HG03196 (cell line): ENCODE measurements at regions not wholly inside any gene's neighbourhood (a gene's known extent, or its start where the extent isn't known, plus 50 kb on each side); places are given as distances from the start of the nearest gene placed in this dataset.

Experiments
- ATAC-seq: cut with Tn5 transposase; IDR thresholded peaks from one replicate; pipeline ENCODE4 v1.9.1; 2021; ENCODE audit not compliant: unreplicated experiment

DNA sequence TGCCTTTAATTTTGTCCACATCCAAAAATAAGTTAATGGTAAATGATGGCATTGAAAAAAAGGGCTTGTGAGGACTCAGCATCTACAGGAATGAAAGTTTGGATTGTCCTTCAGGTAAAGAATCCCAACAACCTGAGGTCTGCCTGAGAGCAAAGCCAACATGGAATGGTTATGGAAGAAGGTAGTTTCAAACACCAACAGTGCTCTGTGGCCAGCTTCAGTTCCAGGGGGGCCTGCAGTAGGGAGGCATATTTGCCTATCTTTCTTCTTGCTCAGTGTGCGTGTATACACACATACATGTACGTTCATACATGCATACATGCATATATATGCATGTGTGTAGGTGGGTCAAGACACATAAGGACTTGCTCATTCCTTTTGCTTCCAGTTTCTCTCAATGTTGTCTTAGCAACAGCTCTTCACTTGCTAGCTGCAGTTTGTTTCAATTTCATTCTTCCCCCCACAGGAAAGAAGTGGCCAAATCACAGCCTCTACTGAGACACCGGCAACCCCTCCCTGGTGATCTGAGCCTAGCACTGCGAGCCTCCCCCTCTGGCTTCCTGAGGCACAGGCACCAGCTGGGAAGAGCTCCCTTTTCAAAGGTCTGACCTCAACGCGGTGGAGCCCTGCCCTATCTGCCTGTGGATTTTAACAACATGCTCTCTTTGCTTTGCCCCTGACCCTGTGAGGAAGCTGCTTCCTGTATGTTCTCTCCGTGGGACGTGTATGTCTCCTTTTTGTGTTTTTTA is 146.2 kb downstream of the KLF13 start:
- peak; percentile 85 for ATAC-seq

DNA sequence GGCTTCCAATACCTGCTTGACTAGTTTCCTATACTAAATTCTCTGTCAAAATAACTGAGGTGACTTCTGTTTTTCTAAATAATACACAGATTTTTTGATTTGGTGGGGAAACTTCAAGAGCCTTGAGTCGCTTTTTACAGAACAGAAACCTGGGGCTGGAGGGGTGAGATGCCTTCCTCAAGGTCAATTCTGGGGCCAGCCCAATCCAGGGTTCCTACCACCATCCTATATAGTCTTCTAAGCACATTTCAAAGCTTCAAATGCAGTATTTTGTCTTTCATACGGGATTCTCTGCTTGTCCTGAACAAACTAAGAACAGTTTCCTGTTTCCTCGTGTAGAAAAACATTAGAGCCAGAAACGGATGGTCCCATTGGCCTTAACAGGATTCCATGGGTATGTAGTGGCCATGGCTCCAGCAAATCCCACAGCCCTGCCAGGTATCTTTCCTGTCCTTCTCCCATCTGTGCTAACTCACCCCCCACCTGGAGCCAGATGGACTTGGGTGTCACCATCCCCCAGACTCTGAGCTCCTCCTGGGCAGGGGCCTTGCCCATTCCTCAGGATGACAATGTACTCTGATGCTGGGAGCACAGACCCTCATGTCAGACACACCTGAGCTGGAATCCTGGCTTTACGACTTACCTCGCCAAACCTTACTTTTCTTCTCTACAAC is 146.9 kb downstream of the KLF13 start:
- no peak for ATAC-seq

DNA sequence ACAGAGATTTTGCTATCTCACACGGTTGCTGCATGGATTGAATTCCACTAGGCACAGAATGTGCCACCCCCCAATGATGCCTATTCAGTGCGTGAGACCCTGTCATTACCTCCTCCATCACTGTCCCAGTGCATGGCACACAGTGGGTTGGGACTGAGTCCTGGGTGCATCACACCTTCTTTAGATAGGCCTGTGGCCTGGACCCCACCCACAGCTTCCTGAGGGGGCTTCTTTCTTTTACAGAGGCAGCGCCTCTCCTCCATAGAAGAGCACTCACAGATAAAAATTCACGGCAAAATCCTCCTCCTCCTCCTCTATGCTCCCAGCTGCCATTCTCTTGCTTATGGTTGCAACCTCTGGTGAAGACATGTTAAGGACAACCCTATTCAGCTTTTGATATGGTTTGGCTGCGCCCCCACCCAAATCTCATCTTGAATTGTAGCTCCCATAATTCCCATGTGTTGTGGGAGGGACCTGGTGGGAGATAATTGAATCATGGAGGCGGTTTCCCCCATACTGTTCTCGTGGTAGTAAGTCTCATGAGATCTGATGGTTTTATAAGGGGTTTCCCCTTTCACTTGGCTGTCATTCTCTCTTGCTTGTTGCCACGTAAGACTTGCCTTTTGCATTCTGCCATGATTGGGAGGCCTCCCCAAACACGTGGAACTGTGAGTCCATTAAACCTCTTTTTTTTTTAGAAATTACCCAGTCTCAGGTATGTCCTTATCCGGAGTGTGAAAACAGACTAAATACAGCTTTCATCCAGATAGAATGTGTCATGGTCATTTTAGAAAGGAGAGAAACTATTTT is 147.6 kb downstream of the KLF13 start:
- ATAC-seq, result no peak

DNA sequence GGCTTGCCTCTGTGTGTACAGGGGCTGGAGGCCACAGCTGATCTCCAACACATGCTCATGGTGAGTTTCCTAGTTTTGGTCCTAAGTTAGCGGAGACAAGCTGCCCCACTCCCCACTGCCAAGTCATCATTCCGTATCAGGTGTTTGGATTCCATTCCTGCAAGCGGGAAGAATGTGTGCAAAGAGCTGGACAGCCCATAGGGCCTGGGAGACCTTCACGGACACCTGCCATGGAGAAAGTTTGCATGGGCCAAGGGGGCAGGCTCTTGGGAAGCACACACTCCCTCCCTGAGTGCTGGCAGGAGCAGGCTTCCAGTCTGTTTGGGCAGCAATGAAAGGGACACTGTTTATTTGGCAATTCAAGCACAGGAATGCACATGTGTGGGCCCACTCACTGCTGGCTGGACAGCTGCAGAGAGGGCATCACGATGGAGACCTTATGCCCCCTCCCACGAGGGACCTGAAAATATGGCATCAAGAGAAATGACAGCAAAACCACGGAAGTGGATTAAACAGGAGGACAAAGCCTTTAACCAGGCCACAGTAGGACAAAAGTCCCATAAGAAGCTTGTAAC is 149.7 kb downstream of the KLF13 start:
- no peak for ATAC-seq

DNA sequence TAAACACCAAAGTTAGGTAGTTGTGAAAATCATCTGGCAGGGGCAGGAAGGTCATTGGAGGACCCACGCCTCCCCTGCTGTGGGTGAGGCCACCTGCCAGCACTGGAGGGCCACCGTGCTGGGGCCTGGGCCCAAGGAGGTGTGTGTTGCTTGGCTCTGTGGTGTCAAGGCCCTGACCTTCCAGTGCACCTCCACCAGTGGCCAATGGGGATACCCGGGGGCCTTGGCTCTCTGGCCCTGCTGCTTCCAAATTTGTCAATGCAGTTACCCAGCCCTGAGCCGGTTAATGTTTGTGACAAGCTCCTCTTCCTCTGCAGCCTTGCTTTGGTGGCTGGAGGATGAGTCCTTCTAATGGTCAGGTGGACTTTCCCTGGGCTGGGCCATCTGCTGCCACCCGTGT is 150.2 kb downstream of the KLF13 start:
- ATAC-seq, result no peak

DNA sequence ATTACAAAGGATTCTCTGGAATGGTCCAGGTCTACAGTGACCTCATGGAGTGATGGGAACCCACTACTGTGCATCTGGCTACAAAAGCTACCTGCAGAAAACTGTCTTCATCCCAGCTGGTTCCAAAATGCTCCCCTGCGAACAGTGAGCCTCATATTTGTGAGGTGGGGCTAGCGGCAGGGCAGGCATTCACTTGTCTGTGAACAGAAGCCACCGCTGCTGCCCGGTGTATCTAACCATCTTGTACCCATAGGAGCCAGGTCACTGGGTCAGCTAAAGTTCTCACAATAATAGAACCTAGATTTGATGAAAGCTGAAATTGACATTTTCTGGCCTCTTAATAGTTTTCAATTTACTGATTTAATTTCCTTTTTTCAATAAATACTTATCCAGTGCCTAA is 150.7 kb downstream of the KLF13 start:
- no peak for ATAC-seq

DNA sequence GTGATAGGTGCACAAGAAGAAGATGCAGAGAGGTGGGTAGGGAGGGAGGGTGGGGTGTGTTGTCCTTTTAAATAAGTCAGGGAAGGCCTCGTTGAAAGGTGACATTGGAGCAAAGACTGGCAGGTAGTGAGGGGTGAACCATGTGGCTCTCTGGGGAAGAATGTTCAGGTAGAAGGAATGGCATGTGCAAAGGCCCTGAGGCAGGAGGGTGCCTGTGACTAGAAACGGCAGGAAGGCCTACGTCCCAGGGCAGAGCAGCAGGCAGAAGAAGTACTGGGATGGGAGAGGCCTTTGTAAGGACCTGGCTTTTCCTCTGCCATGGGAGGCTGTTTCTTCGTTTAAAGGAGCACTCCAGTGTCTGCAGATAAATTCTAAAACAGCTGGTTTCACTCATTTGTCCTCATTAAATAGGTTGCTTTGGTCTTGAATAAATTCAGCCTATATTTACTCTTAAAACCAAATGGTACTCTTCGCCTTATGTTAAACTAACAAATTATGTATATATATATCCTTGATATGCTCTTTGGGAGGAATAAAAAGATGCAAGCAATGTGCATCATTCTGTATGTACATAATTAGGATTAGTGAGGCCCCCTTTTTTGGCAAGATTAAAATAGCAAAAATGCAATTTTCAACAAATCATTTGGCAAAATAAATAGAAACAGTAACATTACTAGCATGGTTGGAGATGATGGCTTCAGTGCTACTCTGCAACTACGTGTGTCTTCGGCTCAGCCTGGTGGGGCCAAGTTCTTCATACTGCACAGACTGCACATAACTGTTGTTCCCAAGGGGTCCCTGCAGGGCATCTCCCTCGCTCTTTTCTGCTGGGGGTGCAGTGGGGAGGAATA is 151.4 kb downstream of the KLF13 start:
- ATAC-seq, result no peak

DNA sequence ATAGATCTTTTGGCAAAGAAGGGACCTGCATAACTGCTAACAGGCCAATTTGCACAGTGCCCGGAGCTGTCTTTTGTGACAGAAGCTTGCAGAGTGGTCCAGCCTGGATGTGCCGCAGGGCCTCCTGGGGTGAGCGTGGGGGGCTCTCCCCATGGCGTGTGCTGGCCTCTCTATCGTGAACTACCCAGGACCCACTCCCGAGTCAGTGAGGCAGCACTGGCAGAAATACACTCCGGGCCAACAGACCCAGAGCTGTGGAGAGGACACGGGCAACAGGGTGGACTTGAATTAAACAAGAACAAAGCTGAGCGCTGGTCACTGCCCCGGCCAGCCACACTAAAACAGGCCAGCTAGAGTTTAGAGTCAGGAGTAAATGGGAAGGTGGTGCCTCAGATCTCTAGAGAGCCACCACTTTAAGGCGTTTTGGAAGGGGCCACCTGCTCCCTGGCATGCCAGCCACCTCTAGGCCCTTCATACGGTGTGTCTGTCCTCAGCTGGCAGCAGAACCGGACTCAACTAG is 152.1 kb downstream of the KLF13 start:
- ATAC-seq, result no peak

DNA sequence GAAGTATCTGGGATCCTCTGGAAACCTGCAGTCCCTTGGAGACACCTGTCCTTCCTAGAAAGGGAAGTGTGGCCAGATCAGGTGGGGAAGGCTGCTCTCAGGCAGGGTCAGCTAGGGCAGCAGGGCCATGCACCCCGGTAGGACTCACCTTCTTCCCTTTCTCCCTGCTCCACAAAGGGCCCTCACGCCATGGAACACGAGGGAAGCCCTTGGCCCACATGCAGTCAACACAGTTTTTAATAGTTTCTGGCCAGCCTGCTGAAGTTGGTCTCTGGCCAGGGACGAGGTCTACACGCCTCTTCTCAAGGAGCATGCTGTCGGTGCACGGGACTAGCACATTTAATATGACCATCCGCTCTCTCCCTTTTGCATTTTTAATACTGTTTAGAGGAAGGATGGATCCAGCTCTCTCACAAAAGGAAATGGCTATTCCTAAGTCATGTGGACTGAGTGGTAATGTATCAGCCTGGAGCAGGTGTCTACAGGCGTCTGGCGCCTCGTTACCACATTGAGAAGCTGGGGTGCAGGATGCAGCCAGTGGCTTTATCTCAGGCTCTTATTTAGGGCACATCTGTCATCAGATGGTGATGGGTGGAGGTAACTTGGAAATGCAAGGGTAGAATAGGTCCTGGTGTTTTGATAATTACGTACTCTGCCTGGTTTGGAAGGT is 153.9 kb downstream of the KLF13 start:
- no peak for ATAC-seq

DNA sequence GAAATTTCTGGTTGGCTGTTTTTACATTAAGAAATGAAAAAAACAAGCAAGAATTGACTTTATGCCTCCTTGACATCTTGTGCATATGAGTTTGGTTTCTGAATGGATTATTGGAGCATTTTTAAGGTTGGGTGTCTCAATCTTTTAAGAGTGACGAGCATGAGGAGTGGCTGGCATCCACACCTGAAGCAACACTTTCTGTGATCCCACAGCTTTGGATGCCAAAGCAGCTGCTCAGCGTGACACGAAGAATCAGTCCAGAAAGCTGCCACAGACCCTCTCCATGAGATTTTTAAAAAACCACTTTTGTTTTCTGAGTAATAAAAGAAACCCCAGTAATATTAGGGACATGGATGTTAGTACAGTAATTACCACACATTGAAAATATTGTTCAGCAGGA is 154.5 kb downstream of the KLF13 start:
- ATAC-seq, result no peak

DNA sequence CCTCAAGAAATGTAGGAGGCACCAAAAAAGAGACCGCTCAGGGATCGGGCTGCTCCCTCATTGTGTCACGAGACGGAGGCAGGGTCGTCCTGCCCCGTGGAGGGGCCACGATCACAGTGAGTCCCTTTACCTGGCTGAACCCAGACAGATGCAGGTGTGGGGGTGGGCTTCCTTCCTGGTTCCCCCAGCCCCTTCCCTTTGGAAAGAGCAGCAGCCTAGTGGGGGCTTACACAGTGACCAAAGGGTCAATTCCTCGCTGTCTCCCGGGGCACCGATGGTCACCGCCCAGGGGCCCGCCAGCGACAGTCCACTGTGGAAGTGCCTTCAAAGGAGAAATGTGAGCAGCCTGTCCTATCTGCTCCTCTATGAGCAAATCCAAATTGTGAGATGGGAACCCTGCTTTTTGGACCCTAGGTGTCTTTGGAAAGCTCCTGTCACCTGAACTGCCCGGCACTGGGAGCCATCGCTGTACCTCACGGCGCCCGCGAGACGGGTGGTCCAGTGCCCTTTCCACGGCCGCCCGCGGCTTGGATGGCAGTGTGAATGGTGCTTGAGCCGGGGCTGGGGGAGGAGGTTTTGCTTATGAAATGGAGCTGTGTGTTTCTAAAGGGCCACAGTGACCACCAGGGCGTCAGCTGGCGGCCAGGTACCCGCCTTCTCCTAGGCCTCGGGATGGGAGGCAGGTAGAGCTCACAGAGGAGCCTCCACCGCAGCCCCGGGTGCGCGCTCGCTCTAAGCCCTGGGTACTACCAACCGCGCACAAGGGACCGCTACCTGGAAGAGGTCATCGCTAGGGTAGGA is 155.7 kb downstream of the KLF13 start:
- ATAC-seq, result no peak

DNA sequence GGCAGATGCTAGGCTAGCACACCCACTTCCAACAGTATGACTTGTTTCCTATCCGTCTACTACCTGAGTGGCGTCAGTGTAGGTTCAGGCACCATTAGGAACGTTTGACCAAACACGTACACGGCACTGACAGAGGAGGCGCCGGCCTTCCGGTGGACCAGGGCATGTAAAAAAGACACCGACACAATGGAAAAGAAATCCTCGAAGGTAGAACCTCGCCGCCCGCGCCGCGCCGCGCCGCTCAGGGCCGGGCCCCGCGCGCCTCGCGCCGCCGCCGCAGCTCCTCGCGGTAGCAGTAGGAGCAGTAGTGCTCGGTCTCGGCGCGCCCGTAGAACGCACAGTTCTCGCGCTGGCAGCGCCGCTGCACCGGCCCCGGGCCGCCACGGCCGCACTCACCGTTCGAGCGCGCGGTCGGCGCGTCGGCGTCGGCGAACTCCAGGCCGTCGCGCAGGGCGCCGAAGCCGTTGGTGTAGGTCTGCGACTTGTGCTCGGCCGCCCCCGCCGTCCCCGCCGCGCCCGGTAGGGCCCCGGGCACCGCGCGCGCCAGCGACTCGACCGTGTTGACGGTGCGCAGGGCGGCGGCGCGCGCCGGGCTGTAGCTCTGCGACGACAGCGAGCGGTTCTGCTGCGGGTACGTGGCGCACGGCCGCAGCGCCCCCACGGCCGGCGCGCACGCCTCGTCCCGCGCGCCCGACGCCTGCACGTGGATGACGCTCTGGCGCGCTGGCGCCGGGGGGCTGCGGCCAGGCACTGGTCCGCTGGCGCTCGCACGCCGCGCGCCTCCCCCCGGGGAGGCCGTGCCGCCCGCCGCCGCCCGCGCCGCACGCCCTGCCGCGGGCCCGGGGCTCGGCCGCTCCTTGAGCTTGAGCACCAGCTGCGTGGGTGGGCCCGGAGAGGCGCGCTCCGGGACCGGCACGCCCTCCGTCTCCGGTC is 156.7 kb downstream of the KLF13 start:
- ATAC-seq, result no peak

DNA sequence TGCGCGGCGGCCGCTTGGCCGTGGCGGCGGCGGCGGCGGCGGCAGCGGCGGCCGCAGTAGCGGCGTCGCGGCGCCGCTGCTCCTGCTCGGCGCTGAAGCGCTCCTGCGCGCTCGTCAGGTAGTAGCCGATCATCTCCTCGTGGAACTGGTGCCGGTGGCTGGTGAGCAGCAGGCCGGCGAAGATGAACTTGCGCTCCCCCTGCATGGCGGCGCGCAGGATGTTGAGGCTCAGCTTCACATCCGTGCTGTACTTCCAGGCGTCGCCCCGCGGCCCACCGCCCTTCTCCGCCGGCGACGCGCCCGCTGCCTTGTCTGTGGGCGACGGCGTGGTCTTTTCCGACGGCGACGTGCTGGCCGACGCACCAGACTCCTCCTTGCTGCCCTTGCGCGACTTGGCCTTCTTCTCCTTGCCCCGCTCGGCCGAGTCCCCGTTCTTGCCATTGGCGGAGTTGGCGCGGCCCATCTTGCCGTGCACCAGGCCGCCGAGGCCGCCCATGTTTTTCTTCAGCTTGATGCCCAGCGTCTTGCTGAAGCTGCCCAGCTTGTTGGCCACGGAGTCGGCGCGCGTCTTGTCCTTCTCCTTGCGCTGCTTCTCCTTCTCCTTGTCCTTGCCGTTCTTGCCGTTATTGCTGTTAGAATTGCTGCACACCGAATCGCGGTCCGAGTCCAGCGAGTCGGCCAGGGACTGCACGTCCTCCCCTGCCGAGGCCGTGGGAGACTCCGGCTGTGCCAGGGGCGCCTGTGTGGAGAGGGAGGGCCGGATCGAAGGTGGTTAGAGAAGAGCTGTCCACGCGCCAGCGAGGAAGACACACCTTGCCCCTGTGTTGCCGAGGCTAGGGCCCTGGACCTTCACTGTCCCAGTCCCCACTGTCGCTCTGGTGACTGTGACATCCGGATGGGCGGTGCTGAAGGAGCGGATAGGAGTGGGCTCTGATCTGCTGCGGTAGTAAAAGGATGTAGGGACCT is 157.6 kb downstream of the KLF13 start:
- no peak for ATAC-seq

DNA sequence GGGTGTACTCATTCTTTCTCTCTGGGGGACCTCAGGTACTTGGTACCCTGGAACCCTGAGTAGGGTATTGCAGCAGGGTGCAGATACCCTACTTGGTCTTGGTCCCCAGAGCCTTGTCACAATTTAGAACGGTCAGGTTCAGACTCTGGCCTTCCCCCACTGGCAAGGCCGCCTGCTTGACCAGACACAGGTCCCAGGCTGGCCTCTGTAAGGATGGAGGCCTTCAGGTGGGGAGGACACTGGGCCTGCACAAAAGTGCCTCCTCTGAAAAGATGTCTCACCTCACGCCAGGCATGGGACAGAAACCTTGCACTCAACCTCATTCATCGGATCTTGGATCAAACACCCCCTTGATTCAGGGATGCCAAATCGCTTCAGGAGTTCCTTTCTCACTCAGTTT is 158.4 kb downstream of the KLF13 start:
- ATAC-seq, result no peak

DNA sequence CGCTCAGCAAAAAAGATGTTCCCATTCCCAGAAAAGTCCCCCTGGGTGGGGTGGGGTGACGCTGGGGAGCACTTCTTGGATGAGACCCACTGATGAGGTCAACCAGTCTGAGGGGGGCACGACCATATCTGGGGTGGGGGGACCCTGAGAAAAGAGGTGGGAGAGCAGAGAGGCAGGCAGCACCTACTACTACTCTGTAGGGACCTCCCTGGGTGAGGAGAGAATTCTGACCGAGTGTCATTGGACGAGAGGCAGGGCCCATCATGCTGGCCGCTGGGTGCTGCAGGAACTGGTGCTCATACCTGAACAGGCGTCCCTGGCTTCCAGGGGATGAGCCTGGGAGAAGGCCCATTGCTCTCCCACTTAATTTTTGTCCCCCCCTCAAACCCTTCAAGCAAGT is 158.8 kb downstream of the KLF13 start:
- no peak for ATAC-seq

DNA sequence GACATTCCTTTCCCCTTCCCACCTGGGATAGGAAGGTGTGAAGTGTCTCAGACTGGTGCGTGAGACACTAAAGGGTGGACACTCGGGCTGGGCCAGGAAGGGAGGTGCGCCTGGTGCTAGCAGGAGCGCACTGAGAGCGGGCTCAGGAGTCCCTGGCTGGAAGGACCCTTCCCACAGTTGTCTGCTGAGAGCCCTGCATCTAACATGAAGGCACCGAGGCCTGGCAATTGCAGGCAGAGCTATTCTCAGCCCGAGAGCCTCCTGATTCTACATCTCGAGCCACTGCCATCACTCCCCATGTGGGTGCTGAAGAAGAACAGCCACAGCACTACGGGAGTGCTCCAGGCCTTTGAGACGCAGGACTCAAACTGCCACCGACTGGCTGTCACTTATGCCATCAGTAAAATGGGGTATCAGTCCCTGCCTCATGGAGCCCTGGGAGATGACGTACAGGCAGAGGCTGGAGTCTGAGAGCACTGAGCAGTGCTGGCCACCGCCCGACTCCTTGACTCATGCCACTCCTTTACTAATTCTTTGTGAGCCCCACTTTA is 159.4 kb downstream of the KLF13 start:
- ATAC-seq, result no peak

DNA sequence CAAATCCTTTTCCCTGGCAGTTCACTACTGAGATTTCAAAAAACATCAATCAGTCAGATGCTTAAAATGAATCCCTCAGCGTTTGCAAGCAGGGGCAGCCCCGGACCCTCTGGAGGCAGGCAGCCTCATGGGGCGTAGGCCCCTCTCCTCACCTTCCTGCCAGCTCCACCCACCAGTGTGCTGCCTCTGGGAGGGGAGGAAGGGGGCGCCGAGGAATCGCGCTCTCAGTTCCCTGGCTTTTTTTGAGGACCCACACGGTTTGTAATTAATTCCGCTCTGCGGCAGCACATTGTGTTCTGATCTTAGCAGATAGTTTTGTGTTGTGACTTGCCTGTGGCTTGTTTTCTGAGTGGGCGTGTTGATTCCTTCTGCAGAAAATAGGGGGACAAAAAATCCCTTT is 159.9 kb downstream of the KLF13 start:
- no peak for ATAC-seq
